Fibroblast of mammary gland (primary cell): ENCODE measurements at regions not wholly inside any gene's neighbourhood (a gene's known extent, or its start where the extent isn't known, plus 50 kb on each side); places are given as distances from the start of the nearest gene placed in this dataset.

ENCODE experiments used
- DNase-seq: peaks from one replicate; pipeline ENCODE4 v3.0.0-alpha.2; 2010; ENCODE audit warnings: low read depth
- H3K4me3 ChIP-seq: 2 replicates; pipeline ENCODE4 v1.5.1; 2011; ENCODE audit warnings: low read depth, mild to moderate bottlenecking, low read length, moderate library complexity; ENCODE audit not compliant: control insufficient read depth
- CTCF ChIP-seq: conservative IDR thresholded peaks from 2 replicates; pipeline ENCODE4 v1.5.1; 2011; ENCODE audit warnings: low read depth, low read length, inconsistent platforms; ENCODE audit not compliant: control insufficient read depth, insufficient read depth

GRCh38 chr5:34469971-34470370 lies 186.2 kb upstream of the RAI14 start:
- H3K4me3 ChIP-seq = no peak overlapping the region
- TF ChIP-seq CTCF = no peak
- no peak for DNase-seq

GRCh38 chr5:34474573-34475021 lies 181.5 kb upstream of the RAI14 start:
- DNase-seq = peak; percentile 72
- peak; percentile 99 for TF ChIP-seq CTCF

GRCh38 chr5:34475249-34475966 lies 180.7 kb upstream of the RAI14 start:
- H3K4me3 ChIP-seq = no peak overlapping the region
- no peak for TF ChIP-seq CTCF
- no peak for DNase-seq

More at GRCh38 chr5:34474573-34475021, 181.5 kb upstream of the RAI14 start:
- no peak overlapping the region for H3K4me3 ChIP-seq

- no peak for TF ChIP-seq CTCF
These were observed 179.1 kb upstream of the RAI14 start for GRCh38 chr5:34476941-34477565.

GRCh38 chr5:34480810-34481528 lies 175.2 kb upstream of the RAI14 start:
- DNase-seq = no peak
- TF ChIP-seq CTCF = no peak
- no peak overlapping the region for H3K4me3 ChIP-seq

More at GRCh38 chr5:34476941-34477565, 179.1 kb upstream of the RAI14 start:
- H3K4me3 ChIP-seq = no peak overlapping the region
- no peak for DNase-seq

GRCh38 chr5:34483442-34484033 lies 172.6 kb upstream of the RAI14 start:
- DNase-seq = no peak

More at GRCh38 chr5:34483442-34484033, 172.6 kb upstream of the RAI14 start:
- H3K4me3 ChIP-seq = no peak overlapping the region
- no peak for TF ChIP-seq CTCF
